HepG2 (cell line): ENCODE measurements at regions not wholly inside any gene's neighbourhood (a gene's known extent, or its start where the extent isn't known, plus 50 kb on each side); places are given as distances from the start of the nearest gene placed in this dataset.

ENCODE experiments used
- E2F1 ChIP-seq: sonication (generic); formaldehyde crosslinking; IDR thresholded peaks from 2 replicates; pipeline ENCODE4 v1.5.0; 2020; ENCODE audit warnings: missing genetic modification reagents
- ESRRA ChIP-seq: sonication (generic); formaldehyde crosslinking; IDR thresholded peaks from 2 replicates; pipeline ENCODE4 v1.5.1; 2020; ENCODE audit warnings: mild to moderate bottlenecking, low read depth, missing genetic modification reagents
- FOXK1 ChIP-seq: sonication (generic); formaldehyde crosslinking; IDR thresholded peaks from 2 replicates; pipeline ENCODE4 v1.4.0; 2020; ENCODE audit warnings: low read depth, missing genetic modification reagents, borderline replicate concordance
- GTF2F1 ChIP-seq: fragments of 150-350 bp; IDR thresholded peaks from 2 replicates; pipeline ENCODE4 v1.6.1; 2014; ENCODE audit warnings: low read length
- ISL2 ChIP-seq: sonication (generic); formaldehyde crosslinking; IDR thresholded peaks from 2 replicates; pipeline ENCODE4 v1.5.0; 2020; ENCODE audit warnings: missing genetic modification reagents
- NFATC3 ChIP-seq: sonication (generic); formaldehyde crosslinking; IDR thresholded peaks from 2 replicates; pipeline ENCODE4 v1.5.1; 2020; ENCODE audit warnings: mild to moderate bottlenecking, missing genetic modification reagents
- POLR2AphosphoS2 ChIP-seq: IDR thresholded peaks from 2 replicates; pipeline ENCODE4 v1.6.1; 2011; ENCODE audit warnings: low read depth, low read length, improper control_type of control experiment
- REL ChIP-seq: sonication (generic); formaldehyde crosslinking; conservative IDR thresholded peaks from 2 replicates; pipeline ENCODE4 v1.8.0; 2022; ENCODE audit warnings: mild to moderate bottlenecking, missing genetic modification reagents, moderate library complexity
- ZNF550 ChIP-seq: sonication (generic); formaldehyde crosslinking; IDR thresholded peaks from 2 replicates; pipeline ENCODE4 v1.4.0; 2020; ENCODE audit warnings: mild to moderate bottlenecking, missing genetic modification reagents, borderline replicate concordance
- TF ChIP-seq, protein P1 (sequence below): sonication (generic); formaldehyde crosslinking; IDR thresholded peaks from 2 replicates; pipeline ENCODE4 v1.5.0; 2020; ENCODE audit warnings: mild to moderate bottlenecking, missing genetic modification reagents, moderate library complexity
- TF ChIP-seq, protein P2 (sequence below): IDR thresholded peaks from 2 replicates; pipeline ENCODE4 v1.6.1; 2016; ENCODE audit warnings: missing compliant biosample characterization, missing genetic modification reagents, borderline replicate concordance

GRCh38 chr14:55749946-55750345 lies 169.9 kb downstream of the KTN1 start:
- TF ChIP-seq, protein P1, sequence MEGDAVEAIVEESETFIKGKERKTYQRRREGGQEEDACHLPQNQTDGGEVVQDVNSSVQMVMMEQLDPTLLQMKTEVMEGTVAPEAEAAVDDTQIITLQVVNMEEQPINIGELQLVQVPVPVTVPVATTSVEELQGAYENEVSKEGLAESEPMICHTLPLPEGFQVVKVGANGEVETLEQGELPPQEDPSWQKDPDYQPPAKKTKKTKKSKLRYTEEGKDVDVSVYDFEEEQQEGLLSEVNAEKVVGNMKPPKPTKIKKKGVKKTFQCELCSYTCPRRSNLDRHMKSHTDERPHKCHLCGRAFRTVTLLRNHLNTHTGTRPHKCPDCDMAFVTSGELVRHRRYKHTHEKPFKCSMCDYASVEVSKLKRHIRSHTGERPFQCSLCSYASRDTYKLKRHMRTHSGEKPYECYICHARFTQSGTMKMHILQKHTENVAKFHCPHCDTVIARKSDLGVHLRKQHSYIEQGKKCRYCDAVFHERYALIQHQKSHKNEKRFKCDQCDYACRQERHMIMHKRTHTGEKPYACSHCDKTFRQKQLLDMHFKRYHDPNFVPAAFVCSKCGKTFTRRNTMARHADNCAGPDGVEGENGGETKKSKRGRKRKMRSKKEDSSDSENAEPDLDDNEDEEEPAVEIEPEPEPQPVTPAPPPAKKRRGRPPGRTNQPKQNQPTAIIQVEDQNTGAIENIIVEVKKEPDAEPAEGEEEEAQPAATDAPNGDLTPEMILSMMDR (CRISPR knock-in tag) = 0 out of 2 replicates have a peak, but pooled peaks have one; percentile 3
- TF ChIP-seq ZNF550 (no peak), E2F1 (CRISPR knock-in tag) (no peak), POLR2AphosphoS2 (no peak), ISL2 (CRISPR knock-in tag) (no peak), ESRRA (CRISPR knock-in tag) (no peak), FOXK1 (CRISPR knock-in tag) (no peak), GTF2F1 (no peak), NFATC3 (CRISPR knock-in tag) (no peak), REL (CRISPR knock-in tag) (no peak)
- TF ChIP-seq, protein P2, sequence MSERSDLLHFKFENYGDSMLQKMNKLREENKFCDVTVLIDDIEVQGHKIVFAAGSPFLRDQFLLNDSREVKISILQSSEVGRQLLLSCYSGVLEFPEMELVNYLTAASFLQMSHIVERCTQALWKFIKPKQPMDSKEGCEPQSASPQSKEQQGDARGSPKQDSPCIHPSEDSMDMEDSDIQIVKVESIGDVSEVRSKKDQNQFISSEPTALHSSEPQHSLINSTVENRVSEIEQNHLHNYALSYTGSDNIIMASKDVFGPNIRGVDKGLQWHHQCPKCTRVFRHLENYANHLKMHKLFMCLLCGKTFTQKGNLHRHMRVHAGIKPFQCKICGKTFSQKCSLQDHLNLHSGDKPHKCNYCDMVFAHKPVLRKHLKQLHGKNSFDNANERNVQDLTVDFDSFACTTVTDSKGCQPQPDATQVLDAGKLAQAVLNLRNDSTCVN (CRISPR knock-in tag) = no peak
